NOMO-1 treated with dmso at 0.1 percent for 144 hours (cell line): ENCODE measurements at regions not wholly inside any gene's neighbourhood (a gene's known extent, or its start where the extent isn't known, plus 50 kb on each side); places are given as distances from the start of the nearest gene placed in this dataset.
A peak's percentile ranks its signal among the peaks of the same experiment; 100 is the strongest.

Source experiments
- DNase-seq: peaks from one replicate; lab custom pipeline; 2025; ENCODE audit not compliant: unreplicated experiment; lab: John Stamatoyannopoulos, UW

DNA sequence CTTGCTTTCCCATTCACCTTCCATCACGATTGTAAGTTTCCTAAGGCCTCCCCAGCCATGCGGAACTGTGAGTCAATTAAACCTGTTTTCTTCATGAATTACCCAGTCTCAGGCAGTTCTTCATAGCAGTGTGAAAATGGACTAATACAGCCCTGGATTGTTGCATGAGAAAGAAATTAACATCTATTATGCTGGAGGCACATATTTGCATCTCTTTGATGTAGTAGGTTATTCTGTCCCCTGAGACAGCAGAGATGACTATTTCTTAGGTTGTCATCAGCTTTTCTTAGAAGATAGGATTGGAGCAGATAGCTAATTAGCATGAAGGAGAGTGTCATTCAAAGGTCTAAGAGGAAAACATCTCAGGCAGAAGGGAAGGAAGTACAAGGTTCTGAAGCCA is 166.2 kb downstream of the OMA1 start:
- DNase-seq = no peak

DNA sequence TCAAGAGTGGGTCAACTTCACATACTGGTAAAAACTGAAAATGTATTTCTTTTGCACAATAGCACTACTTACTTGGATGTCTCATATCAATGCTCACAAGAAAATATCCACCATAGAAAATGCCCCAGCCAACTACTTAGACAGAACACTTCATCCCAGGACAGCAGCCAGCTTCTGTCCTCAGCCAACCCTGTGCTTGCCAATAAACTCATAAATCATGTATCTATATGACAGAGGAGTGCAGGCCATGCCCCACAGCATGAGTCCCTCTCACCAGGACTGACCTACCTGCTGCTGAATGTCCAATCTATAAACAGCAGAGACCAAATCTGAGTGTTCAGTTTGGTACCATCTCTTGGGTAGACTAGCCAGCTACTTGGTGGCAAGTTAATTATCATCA is 179.3 kb downstream of the OMA1 start:
- no peak for DNase-seq

DNA sequence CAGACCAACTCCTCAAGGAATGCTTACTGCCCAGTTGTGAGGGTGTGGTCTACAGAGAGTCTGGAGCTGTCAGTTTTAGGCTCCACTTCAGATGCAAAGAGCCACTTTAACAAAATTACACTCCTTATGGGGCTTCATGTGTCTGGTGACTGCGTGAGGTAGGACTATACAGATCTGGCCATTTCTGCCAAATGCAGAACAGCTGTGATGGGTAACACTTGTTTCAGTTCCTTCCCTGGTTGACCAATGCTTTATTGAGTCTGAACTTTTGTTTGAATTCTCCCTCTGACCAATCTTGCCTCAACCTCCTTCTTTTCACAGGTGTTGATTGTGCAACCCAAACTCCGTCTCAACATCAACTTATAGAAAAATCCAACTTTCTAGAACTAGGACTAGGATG is 181.2 kb downstream of the OMA1 start:
- DNase-seq = no peak

DNA sequence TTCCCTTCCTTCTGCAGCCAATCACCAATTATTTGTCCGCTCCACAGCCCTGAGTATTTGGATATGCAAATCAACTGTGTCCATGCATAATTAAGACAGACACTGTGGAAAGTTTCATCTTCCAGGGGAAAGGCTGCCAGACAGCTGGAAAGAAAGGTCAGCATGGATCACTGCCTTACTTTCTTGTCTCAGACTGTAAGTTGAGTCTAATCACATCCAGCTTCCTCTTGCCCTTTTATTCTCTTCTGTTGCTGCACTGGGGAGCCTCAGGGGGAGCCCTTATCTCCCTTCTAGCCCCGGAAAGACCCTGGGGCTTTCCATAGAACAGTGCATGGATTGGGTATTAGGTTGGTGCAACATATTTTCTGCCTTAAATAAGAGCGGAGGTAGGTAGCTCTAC is 182.9 kb downstream of the OMA1 start:
- DNase-seq = no peak

DNA sequence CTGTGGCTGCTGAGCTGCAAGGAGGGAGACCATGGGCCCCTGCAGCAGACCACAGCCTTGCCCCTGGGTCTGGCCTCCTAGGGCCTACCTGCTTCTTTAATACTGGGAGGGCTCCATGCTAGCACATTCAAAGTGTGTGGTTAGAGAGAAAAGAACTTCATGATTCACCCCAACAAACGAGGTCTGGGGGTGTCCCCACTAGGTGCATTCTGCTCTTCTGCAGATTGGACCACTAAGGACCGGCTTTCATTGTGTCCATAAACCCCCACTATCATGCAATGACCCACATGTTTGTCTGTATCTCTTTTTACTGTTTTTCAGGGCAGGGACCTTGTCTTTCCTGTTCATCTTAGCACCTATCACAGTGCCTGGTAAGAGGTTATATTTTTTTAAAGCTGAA is 185.4 kb downstream of the OMA1 start:
- no peak for DNase-seq

DNA sequence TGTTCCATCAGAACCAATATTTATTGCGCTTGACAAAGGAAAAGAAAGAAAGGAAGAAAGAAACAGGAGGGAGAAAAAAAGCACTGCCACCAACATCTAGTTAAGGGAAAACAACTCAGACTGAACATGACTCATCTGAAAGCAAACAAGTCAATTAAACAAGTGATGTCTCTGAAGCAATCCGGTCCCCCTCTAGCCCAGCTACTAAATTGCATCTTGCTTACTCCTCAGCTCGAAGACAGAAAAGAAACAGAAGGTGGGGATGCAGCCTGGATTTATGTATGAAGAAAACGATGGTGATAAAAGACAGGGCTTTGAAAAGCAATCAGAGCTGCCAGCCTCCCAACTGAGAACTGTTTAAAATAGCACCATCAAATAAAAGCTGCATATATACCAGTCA is 188.2 kb downstream of the OMA1 start:
- no peak for DNase-seq

DNA sequence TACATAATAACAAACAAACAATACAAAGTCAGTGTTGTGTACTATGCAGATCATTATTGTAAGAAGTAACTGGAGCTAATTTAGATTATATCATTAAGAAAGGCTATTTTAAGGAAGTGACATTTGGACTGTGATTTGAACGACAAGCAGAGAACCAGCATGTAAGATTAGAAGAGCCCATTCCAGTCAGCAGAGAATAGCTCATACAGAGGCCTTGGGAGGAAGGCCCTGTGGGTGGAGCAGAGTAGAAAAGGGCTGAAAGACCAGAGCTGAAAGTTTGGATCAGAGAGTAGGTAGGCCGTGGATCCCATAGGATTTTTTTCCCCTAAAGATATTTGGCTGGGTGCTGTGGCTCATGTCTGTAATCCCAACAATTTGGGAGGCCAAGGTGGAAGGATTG is 190.1 kb downstream of the OMA1 start:
- no peak for DNase-seq

DNA sequence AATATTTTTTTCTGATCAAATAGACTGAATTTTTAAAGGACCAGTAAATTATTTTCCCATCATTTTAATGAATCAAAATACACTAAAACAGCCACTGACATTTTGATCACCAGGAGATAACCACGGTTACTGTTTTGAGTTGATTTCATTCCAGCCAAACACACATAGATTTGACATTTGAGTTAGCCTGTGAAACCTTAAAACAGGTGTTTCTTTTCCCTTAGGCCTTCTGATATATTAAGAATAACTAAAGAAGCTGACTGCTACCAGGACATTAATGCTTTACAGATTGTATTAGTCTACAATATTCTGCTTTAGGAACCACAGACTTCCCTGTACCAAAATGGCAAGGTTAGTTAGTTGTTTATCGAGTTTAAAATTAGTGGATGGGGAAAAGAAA is 193.4 kb downstream of the OMA1 start:
- no peak for DNase-seq

DNA sequence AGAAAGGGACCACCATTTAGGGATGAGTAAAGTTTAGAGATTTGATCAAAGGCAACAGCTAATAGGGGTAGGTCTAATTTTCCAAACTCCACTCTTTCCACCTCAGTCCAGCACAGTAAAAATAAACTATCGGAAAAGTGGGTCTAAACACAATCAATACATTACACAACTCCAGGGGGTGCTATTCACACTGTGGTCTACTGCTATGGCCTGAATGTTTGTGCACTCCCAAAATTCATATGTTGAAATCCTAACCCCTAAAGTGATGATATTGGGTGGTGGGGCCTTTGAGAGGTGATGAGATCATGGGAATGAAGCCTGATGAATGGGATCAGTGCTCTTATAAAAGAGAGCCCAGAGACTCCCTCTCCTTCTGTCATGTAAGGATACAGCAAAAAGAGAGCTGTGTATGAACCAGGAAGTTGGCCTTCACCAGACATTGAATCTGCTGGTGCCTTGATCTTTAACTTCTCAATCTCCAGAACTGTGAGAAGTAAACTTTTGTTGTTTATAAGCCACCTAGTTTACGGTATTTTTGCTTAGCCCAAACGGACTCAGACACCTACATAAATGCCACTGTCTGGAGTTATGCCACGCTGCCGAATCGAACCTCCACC is 193.9 kb downstream of the OMA1 start:
- no peak for DNase-seq

DNA sequence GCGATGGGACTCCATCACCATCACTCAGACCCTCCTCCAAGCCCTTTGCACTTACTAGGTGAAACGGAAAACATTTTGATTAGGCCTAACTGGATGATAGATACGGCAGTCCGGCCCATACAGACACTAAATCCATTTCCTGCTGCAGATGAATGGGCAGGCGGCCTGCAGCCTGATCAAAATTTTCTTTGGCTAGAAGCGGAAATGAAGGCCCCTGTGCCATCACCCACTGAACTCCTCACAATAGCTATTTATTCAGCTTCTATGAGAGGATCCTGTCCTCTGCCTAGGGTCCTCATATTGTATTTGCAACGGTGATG is 200.5 kb downstream of the OMA1 start:
- no peak for DNase-seq

DNA sequence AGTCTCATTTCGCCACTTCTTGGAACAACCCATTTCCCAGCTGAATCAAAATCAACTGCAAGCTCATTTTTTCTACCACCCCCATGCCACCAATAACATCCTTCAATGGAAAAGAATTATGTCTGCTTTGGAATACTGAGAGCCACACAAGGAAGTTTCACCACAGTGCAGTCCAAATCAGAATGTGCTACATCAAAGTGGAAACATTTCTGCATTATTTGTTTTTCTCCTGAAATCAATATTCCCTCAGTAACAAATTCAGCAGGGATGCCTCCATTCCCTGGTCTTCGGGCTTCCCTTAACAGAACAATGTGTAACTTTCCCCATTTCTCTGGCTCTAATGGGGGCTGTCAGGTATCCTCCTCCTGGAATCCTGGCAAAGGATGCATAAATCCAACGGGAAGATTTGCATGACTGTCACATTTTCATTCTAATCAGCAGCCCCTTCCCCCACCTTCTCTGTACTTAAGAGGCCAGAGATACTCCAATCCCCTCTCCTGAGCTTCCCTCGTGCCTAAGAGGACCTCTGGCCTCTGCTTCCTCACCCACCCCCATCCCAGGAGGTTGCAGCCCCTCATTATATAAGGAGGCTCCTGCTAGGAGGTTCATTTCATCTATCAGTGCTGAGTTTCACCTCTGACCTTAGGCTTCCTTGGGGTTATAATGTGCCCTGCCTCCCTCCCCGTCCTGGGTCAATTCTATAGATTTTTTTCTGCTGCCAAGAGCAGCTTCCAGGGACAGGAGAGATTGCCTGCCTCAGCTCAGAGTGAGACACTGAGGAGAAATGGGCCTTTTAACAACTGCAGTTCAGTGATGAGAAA is 201.1 kb downstream of the OMA1 start:
- no peak for DNase-seq

DNA sequence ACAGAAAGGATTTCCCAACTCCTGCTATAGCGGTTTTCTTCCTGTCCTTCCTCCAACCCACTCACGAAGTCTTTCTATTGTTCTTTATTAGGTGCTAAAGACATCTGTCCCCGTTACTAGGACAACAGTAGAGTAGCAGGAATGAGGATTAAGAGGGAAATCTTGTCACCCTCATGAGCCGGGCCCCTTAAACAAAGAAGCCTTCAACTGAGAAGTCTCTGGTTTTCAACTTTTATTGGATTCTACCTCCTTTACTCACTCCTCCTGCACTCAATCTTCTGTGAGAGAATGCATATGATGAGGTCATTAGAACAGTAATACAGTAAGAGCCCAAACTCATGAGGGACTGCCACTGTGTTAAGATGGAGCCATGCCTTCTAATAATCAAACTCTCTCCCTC is 206.3 kb downstream of the OMA1 start:
- DNase-seq = no peak

DNA sequence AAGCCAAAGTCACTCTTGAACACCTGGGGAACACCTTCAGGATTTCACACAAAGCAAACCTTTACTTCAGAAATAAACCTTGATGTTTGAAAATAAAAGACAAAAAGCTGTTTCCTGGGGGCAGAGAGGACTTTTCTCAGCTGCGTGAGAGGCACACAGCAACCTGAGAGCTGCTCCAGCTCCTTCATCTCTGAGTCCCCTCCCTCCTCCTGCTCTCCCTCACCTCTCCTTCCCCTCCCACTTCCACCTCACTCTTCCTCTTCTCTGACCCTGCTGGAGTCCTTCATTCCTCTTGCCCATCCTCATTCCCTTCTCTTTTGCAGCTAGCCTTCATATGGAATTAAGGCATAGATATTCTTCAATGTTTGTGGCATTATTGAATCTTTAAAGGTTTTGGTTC is 208.4 kb downstream of the OMA1 start:
- no peak for DNase-seq

DNA sequence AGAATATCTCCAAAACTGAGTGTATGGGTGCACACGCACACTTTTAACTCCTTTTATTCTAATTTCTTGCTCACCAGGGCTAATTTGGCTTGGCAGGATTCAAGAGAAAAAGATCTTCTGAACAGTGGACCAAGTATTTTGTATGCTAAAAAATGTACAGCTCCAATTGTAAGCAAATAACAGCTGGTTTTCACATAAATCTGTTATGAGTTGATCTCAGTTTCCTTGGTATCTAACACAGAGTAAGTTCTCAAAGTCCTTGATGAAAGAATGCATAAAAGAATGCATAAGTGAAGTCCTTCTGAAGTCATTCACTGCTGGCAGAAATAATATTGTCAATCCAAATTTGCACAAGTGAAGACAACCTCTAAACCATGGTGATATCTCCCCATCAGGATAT is 213.0 kb downstream of the OMA1 start:
- no peak for DNase-seq

DNA sequence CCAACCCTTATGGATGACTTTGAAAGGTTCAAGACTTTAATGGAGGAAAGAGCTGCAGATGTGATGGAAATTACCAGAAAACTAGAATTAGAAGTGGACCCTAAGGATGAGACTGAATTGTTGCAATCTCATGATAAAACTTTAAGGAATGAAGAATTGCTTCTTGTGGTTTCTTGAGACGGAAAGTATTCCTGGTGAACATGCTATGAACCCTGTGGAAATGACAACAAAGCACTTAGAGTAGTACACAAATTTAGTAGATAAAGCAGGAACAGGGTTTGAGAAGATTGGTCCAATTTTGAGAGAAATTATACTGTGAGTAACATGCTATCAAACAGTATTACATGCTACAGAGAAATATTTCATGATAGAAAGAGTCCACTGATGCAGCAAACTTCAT is 215.4 kb downstream of the OMA1 start:
- DNase-seq = no peak

DNA sequence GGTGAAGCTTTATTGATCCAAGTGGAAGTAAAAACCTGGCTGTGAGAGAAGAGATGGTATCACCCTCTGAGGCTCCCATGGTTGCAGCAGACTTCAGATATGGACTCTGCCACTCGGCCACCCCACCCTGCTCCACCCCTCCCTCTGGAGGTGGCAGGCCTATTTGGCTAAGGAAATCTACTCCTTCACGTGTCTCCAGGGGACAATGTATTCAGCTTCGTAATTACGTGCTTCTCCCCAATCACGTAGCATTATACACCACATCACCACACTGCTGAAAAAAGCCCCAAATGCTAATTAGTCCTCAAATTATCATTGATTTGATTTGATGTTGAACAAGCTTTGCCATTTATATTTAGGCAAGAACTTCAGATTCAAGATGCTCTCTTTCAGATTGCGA is 220.7 kb downstream of the OMA1 start:
- DNase-seq = no peak

DNA sequence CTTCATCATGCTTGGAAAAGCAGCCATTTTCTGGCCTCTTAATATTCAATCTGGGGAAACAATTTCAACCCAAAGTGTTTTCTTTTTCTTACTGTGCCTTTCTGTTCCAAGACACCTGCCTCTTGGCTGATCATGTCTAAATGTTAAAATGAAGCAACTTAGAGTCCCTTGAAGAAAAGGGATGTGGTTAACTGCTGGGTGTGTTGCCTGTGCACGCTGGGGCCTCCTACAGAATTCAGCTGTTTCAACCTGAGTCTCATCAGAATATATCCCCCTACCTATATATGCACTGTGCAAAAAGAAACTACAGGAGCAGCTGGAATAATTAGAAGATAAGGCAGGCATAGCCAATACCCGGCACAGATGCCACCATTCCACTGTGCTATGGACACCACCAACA is 222.0 kb downstream of the OMA1 start:
- DNase-seq = peak; percentile 58

DNA sequence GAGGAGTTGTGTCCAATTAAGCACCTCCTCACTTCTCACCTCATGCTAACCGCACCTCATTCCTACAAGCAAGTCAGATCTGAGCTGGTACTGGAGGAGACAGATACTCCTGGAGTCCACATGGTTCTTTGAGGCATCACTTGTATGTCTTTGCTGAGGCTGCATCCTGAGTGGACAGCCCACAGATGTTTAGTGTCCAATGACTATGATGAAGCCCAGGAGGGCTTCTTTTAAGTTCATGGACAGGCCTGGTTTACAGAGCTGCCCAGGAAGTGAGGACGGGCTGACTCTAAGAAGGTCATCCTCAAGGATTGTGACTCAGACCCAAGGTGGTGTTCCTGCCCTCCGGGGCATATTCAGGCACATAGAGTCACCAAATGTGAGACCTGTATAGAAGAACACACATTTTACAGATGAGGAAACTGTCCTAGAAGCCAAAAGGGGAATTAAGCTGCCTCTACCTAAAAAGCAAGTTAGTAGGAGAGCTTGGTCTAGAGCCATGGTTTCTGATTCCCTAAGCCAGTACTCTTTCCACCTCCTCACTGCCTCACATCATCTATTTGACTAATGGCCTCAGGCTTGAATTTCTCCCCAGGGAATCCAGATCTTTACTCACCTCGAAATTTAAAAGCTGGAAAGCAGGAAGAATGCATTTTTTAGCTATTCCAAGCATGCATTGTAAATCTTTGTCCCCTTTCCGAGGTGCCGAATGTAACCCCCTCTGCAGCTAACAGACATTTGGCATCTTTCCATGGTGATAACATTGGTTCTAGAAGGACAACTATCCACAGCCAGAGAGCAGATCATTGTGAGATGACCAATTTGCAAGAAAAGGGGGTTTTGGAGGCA is 228.1 kb downstream of the OMA1 start:
- DNase-seq = no peak

DNA sequence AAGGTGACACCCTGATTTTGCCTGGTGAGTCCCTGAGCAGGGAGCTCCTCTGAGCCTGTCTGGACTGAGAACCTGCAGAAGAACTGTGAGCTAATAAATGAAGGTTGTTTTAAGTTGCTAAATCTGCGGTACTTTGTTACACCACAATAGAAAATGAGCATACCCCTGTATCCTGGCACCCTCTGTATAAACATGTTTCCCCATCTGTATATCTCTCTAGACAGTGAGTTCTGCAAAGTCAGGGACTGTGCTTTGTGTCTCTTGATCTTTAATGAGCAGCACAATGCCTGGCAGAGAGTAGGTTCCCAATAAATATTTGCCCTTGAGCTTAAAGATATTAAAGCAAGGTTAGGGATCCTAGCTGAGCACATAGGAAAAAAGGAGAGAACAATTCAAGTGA is 228.8 kb downstream of the OMA1 start:
- no peak for DNase-seq

DNA sequence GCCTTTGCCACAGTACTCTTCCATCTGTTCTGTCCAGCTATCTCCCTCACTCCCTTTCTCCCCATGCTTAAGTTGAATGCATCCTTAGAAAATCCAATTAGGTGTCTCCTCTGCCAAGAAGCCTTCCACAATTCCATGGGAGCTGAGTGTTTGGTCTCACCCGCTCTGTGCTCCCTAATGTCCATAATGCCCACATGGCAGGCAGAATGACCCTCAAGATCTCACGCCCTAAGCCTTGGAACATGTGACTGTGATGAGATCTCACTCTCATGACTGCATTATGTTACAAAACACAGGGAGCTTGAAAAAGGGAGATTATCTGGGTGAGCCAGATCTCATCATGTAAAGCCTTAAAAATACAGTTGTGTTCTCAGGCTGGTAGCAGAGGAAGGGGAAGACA is 229.4 kb downstream of the OMA1 start:
- no peak for DNase-seq

DNA sequence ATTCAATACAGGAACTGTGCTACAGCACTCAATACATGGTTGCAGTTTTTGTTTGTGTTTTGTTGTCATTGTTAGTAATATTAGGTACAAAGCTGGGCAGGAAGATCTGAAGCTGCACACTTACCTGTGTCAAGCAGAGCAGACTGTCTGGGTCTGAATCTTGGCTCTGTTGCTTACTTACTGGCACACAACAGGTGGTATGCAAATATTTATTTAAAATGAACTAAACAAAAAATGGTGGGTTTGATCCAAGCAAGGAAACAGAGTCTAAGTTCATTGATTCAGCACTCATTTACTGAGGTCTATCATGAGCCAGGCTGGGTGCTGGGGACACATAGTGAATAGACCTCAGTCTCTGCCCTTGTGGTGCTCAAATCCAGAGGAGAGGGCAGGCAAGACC is 230.4 kb downstream of the OMA1 start:
- DNase-seq = no peak

DNA sequence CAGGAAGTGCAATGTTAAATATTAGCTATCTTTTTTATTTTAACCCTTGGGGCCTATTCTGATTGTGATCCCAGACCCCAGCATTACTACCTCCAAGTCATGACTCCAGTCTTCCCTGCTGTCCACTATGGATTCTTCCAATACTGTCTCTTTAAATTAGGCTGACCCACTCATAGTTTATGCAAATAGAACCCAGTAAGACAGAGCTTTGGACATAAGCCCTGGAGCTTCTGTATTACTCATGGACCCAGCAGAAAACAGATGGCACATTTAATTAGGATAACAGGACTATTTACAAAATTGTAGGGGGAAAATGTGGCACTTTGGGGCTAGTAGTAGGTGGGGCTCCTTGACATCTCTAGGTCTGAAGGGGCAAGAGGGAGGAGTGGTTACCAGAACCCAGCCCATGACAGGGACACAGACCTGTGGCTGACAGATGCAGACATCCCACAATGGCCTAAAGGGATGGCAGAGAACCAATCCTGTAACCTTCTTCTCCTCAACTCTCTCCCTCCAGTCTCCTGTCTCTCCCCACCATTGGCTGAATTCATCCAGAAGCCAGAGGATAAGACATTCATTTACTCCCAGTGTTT is 233.5 kb downstream of the OMA1 start:
- DNase-seq = no peak
